Activated naive CD4-positive, alpha-beta T cell treated with anti-CD3 and anti-CD28 coated beads for 36 hours (primary cell): ENCODE measurements at regions not wholly inside any gene's neighbourhood (a gene's known extent, or its start where the extent isn't known, plus 50 kb on each side); places are given as distances from the start of the nearest gene placed in this dataset.

Source experiments
- CTCF ChIA-PET: fragments of 350-600 bp; sonication (Branson Sonifier 250); formaldehyde crosslinking; loops from one replicate; lab custom pipeline; 2021; ENCODE audit warnings: antibody characterized with exemption; lab: Charles Lee
- DNase-seq: peaks from one replicate; pipeline ENCODE4 v3.0.0-alpha.2; 2020
- H3K27ac Mint-ChIP-seq: one replicate; pipeline ENCODE4 v1.8.0; 2021; ENCODE audit warnings: mild to moderate bottlenecking, mixed read lengths
- H3K27me3 Mint-ChIP-seq: one replicate; pipeline ENCODE4 v1.8.0; 2021; ENCODE audit warnings: low read depth, mixed read lengths
- H3K36me3 Mint-ChIP-seq: one replicate; pipeline ENCODE4 v1.8.0; 2021; ENCODE audit warnings: low read depth, mixed read lengths
- H3K4me1 Mint-ChIP-seq: one replicate; pipeline ENCODE4 v1.8.0; 2021; ENCODE audit warnings: low read depth, mixed read lengths
- H3K4me3 Mint-ChIP-seq: one replicate; pipeline ENCODE4 v1.8.0; 2021; ENCODE audit warnings: mild to moderate bottlenecking, moderate library complexity, mixed read lengths
- H3K9me3 Mint-ChIP-seq: one replicate; pipeline ENCODE4 v1.8.0; 2021; ENCODE audit warnings: mixed read lengths
- intact Hi-C: fragments of 100-400 bp; cut with micrococcal nuclease; formaldehyde crosslinking; loops from one replicate; pipeline ENCODE4 v1.15.1; 2023

GRCh38 chr18:60117321-60117720, 217.5 kb downstream of the PMAIP1 start:
- Mint-ChIP-seq H3K4me1 (no peaks in the 10 kb centered on the region), H3K27ac (no peak overlapping the region), H3K36me3 (no peaks in the 10 kb centered on the region), H3K9me3 (peaks cover 3% of the 10 kb centered on the region), H3K4me3 (no peak overlapping the region), H3K27me3 (peaks cover 3% of the 10 kb centered on the region)
- CTCF ChIA-PET, result interaction anchor here (0.6 kb wide), 1 partner anchor 401 kb away, joined by 5 read pairs; no protein-coding TSS in a partner anchor
- intact Hi-C loops, result no loop called here
- no peak for DNase-seq

GRCh38 chr18:60113396-60113795, 213.6 kb downstream of the PMAIP1 start:
- intact Hi-C loops, result no loop called here
- Mint-ChIP-seq H3K4me1 (no peaks in the 10 kb centered on the region), H3K4me3 (no peak overlapping the region), H3K9me3 (no peaks in the 10 kb centered on the region), H3K27me3 (peaks cover 3% of the 10 kb centered on the region), H3K36me3 (no peaks in the 10 kb centered on the region), H3K27ac (no peak overlapping the region)
- CTCF ChIA-PET, result no interaction called here
- no peak for DNase-seq

GRCh38 chr18:60112369-60112768, 212.6 kb downstream of the PMAIP1 start:
- Mint-ChIP-seq H3K4me1 (no peaks in the 10 kb centered on the region), H3K9me3 (no peaks in the 10 kb centered on the region), H3K27me3 (peaks cover 3% of the 10 kb centered on the region), H3K27ac (no peak overlapping the region), H3K36me3 (no peaks in the 10 kb centered on the region), H3K4me3 (no peak overlapping the region)
- CTCF ChIA-PET, result no interaction called here
- intact Hi-C loops, result no loop called here
- DNase-seq, result no peak

- DNase-seq, result no peak
- no peak overlapping the region for H3K4me3 Mint-ChIP-seq
- peaks cover 3% of the 10 kb centered on the region for H3K27me3 Mint-ChIP-seq
- no peak overlapping the region for H3K27ac Mint-ChIP-seq
- H3K9me3 Mint-ChIP-seq, result no peaks in the 10 kb centered on the region
- CTCF ChIA-PET, result no interaction called here
- H3K36me3 Mint-ChIP-seq, result no peaks in the 10 kb centered on the region
- no peaks in the 10 kb centered on the region for H3K4me1 Mint-ChIP-seq
- intact Hi-C loops, result no loop called here
These were observed 211.7 kb downstream of the PMAIP1 start for GRCh38 chr18:60111525-60111924.

GRCh38 chr18:60110836-60111235, 211.0 kb downstream of the PMAIP1 start:
- Mint-ChIP-seq H3K27me3 (no peaks in the 10 kb centered on the region), H3K36me3 (no peaks in the 10 kb centered on the region), H3K4me3 (no peak overlapping the region), H3K27ac (no peak overlapping the region), H3K9me3 (no peaks in the 10 kb centered on the region), H3K4me1 (no peaks in the 10 kb centered on the region)
- no peak for DNase-seq
- intact Hi-C loops, result no loop called here
- CTCF ChIA-PET, result no interaction called here

- CTCF ChIA-PET, result no interaction called here
- Mint-ChIP-seq H3K27ac (no peak overlapping the region), H3K9me3 (no peaks in the 10 kb centered on the region), H3K27me3 (peaks cover 4% of the 10 kb centered on the region), H3K4me3 (no peak overlapping the region), H3K4me1 (no peaks in the 10 kb centered on the region), H3K36me3 (no peaks in the 10 kb centered on the region)
- no peak for DNase-seq
- intact Hi-C loops, result no loop called here
These were observed 201.0 kb downstream of the PMAIP1 start for GRCh38 chr18:60100778-60101177.

GRCh38 chr18:60099709-60100108, 199.9 kb downstream of the PMAIP1 start:
- Mint-ChIP-seq H3K27me3 (peaks cover 4% of the 10 kb centered on the region), H3K4me3 (no peak overlapping the region), H3K27ac (no peak overlapping the region), H3K36me3 (no peaks in the 10 kb centered on the region), H3K4me1 (no peaks in the 10 kb centered on the region), H3K9me3 (no peaks in the 10 kb centered on the region)
- intact Hi-C loops, result no loop called here
- CTCF ChIA-PET, result no interaction called here
- DNase-seq, result no peak

GRCh38 chr18:60096428-60096827, 196.6 kb downstream of the PMAIP1 start:
- Mint-ChIP-seq H3K27me3 (peaks cover 4% of the 10 kb centered on the region), H3K4me1 (no peaks in the 10 kb centered on the region), H3K9me3 (peaks cover 4% of the 10 kb centered on the region), H3K36me3 (no peaks in the 10 kb centered on the region), H3K27ac (no peak overlapping the region), H3K4me3 (no peak overlapping the region)
- DNase-seq, result no peak
- intact Hi-C loops, result no loop called here
- CTCF ChIA-PET, result no interaction called here

- DNase-seq, result no peak
- Mint-ChIP-seq H3K4me1 (no peaks in the 10 kb centered on the region), H3K27me3 (no peaks in the 10 kb centered on the region), H3K27ac (no peak overlapping the region), H3K9me3 (peaks cover 4% of the 10 kb centered on the region), H3K4me3 (no peak overlapping the region), H3K36me3 (no peaks in the 10 kb centered on the region)
- CTCF ChIA-PET, result no interaction called here
- intact Hi-C loops, result no loop called here
These were observed 192.3 kb downstream of the PMAIP1 start for GRCh38 chr18:60092073-60092472.

GRCh38 chr18:60090170-60090569, 190.4 kb downstream of the PMAIP1 start:
- no peak overlapping the region for H3K4me3 Mint-ChIP-seq
- H3K27me3 Mint-ChIP-seq, result no peaks in the 10 kb centered on the region
- no peak overlapping the region for H3K27ac Mint-ChIP-seq
- CTCF ChIA-PET, result interaction anchor here (0.7 kb wide), 1 partner anchor 44 kb away, joined by 4 read pairs; no protein-coding TSS in a partner anchor
- H3K9me3 Mint-ChIP-seq, result peaks cover 4% of the 10 kb centered on the region
- no peaks in the 10 kb centered on the region for H3K36me3 Mint-ChIP-seq
- H3K4me1 Mint-ChIP-seq, result no peaks in the 10 kb centered on the region
- intact Hi-C loops, result no loop called here
- no peak for DNase-seq

GRCh38 chr18:60082790-60083189, 183.0 kb downstream of the PMAIP1 start:
- DNase-seq, result no peak
- no peak overlapping the region for H3K27ac Mint-ChIP-seq
- H3K4me3 Mint-ChIP-seq, result no peak overlapping the region
- H3K36me3 Mint-ChIP-seq, result no peaks in the 10 kb centered on the region
- intact Hi-C loops, result loop anchor here (10.0 kb wide), 1 partner anchor 462 kb away; no protein-coding TSS in a partner anchor
- H3K4me1 Mint-ChIP-seq, result no peaks in the 10 kb centered on the region
- H3K9me3 Mint-ChIP-seq, result no peaks in the 10 kb centered on the region
- CTCF ChIA-PET, result no interaction called here
- no peaks in the 10 kb centered on the region for H3K27me3 Mint-ChIP-seq

GRCh38 chr18:60082282-60082681, 182.5 kb downstream of the PMAIP1 start:
- CTCF ChIA-PET, result no interaction called here
- intact Hi-C loops, result loop anchor here (10.0 kb wide), 1 partner anchor 463 kb away; no protein-coding TSS in a partner anchor
- H3K27ac Mint-ChIP-seq, result no peak overlapping the region
- H3K27me3 Mint-ChIP-seq, result no peaks in the 10 kb centered on the region
- no peaks in the 10 kb centered on the region for H3K4me1 Mint-ChIP-seq
- H3K4me3 Mint-ChIP-seq, result no peak overlapping the region
- no peak for DNase-seq
- no peaks in the 10 kb centered on the region for H3K9me3 Mint-ChIP-seq
- no peaks in the 10 kb centered on the region for H3K36me3 Mint-ChIP-seq

- Mint-ChIP-seq H3K27me3 (no peaks in the 10 kb centered on the region), H3K27ac (no peak overlapping the region), H3K9me3 (peaks cover 4% of the 10 kb centered on the region), H3K4me3 (no peak overlapping the region), H3K4me1 (no peaks in the 10 kb centered on the region), H3K36me3 (no peaks in the 10 kb centered on the region)
- intact Hi-C loops, result no loop called here
- no peak for DNase-seq
- CTCF ChIA-PET, result no interaction called here
These were observed 175.7 kb downstream of the PMAIP1 start for GRCh38 chr18:60075477-60075876.
